ENCODE measurements at regions not wholly inside any gene's neighbourhood (a gene's known extent, or its start where the extent isn't known, plus 50 kb on each side); places are given as distances from the start of the nearest gene placed in this dataset.

GRCh38 chr18:67845035-67845434 lies 328.5 kb upstream of the DSEL start:
- Histone ChIP-seq H3K36me3 (ENCODE audit: control insufficient read depth, insufficient read depth, low read length) (no peaks in the 10 kb centered on the region), H3K4me3 (replicated peaks in 1 of 4; ENCODE audit: control extremely low read depth in 1 of 4, insufficient read depth in 1 of 4, low read depth in 3 of 4, low read length in 4 of 4) (no peak overlapping the region), H3K9ac (ENCODE audit: insufficient read depth, low read length) (no peak overlapping the region), H3K27ac (ENCODE audit: insufficient read depth, low read length) (no peak overlapping the region), H3K27me3 (ENCODE audit: control insufficient read depth, insufficient read depth, low read length) (no peaks in the 10 kb centered on the region), H3K4me1 (ENCODE audit: control insufficient read depth, extremely low read depth, insufficient read depth, low read length) (no peaks in the 10 kb centered on the region), H4K20me1 (ENCODE audit: control insufficient read depth, extremely low read depth, insufficient read depth, low read length) (no peaks in the 10 kb centered on the region), H3K9me3 (ENCODE audit: control insufficient read depth, insufficient read depth, low read depth, low read length) (no peaks in the 10 kb centered on the region), H3K4me2 (ENCODE audit: extremely low read depth, insufficient read depth, low read length) (no peak overlapping the region), H2AFZ (ENCODE audit: low read length) (no peak overlapping the region), H3K79me2 (ENCODE audit: control insufficient read depth, insufficient read depth, low read length) (no peaks in the 10 kb centered on the region)
- DNase-seq (ENCODE audit: low read depth in 2 of 2) = peak in 1 of 2 donors; percentile 32
- no peak for TF ChIP-seq EZH2 (IDR thresholded peaks at IDR 0.05; ENCODE audit: low read length, missing control alignments)
- TF ChIP-seq, protein P1, sequence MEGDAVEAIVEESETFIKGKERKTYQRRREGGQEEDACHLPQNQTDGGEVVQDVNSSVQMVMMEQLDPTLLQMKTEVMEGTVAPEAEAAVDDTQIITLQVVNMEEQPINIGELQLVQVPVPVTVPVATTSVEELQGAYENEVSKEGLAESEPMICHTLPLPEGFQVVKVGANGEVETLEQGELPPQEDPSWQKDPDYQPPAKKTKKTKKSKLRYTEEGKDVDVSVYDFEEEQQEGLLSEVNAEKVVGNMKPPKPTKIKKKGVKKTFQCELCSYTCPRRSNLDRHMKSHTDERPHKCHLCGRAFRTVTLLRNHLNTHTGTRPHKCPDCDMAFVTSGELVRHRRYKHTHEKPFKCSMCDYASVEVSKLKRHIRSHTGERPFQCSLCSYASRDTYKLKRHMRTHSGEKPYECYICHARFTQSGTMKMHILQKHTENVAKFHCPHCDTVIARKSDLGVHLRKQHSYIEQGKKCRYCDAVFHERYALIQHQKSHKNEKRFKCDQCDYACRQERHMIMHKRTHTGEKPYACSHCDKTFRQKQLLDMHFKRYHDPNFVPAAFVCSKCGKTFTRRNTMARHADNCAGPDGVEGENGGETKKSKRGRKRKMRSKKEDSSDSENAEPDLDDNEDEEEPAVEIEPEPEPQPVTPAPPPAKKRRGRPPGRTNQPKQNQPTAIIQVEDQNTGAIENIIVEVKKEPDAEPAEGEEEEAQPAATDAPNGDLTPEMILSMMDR (conservative IDR thresholded peaks at IDR 0.05 in 1 of 2, IDR thresholded peaks at IDR 0.05 in 1 of 2; ENCODE audit: low read depth in 1 of 2, low read length in 2 of 2) = peak in 1 of 2 donors; percentile 1

- no peaks in the 10 kb centered on the region for H4K20me1 ChIP-seq (ENCODE audit: control insufficient read depth, extremely low read depth, insufficient read depth, low read length)
- DNase-seq (ENCODE audit: low read depth in 2 of 2) = no peak
- H3K27me3 ChIP-seq (ENCODE audit: control insufficient read depth, insufficient read depth, low read length) = no peaks in the 10 kb centered on the region
- H3K36me3 ChIP-seq (ENCODE audit: control insufficient read depth, insufficient read depth, low read length) = no peaks in the 10 kb centered on the region
- H3K79me2 ChIP-seq (ENCODE audit: control insufficient read depth, insufficient read depth, low read length) = no peaks in the 10 kb centered on the region
- H3K4me3 ChIP-seq (replicated peaks in 1 of 4; ENCODE audit: control extremely low read depth in 1 of 4, insufficient read depth in 1 of 4, low read depth in 3 of 4, low read length in 4 of 4) = no peak overlapping the region
- no peak overlapping the region for H3K9ac ChIP-seq (ENCODE audit: insufficient read depth, low read length)
- no peak overlapping the region for H3K4me2 ChIP-seq (ENCODE audit: extremely low read depth, insufficient read depth, low read length)
- H3K4me1 ChIP-seq (ENCODE audit: control insufficient read depth, extremely low read depth, insufficient read depth, low read length) = no peaks in the 10 kb centered on the region
- H2AFZ ChIP-seq (ENCODE audit: low read length) = no peak overlapping the region
- TF ChIP-seq, protein P1 (conservative IDR thresholded peaks at IDR 0.05 in 1 of 2, IDR thresholded peaks at IDR 0.05 in 1 of 2; ENCODE audit: low read depth in 1 of 2, low read length in 2 of 2) = no peak
- no peak for TF ChIP-seq EZH2 (IDR thresholded peaks at IDR 0.05; ENCODE audit: low read length, missing control alignments)
- no peak overlapping the region for H3K27ac ChIP-seq (ENCODE audit: insufficient read depth, low read length)
- no peaks in the 10 kb centered on the region for H3K9me3 ChIP-seq (ENCODE audit: control insufficient read depth, insufficient read depth, low read depth, low read length)
Measured at GRCh38 chr18:67840379-67840778, 323.9 kb upstream of the DSEL start.

DNA sequence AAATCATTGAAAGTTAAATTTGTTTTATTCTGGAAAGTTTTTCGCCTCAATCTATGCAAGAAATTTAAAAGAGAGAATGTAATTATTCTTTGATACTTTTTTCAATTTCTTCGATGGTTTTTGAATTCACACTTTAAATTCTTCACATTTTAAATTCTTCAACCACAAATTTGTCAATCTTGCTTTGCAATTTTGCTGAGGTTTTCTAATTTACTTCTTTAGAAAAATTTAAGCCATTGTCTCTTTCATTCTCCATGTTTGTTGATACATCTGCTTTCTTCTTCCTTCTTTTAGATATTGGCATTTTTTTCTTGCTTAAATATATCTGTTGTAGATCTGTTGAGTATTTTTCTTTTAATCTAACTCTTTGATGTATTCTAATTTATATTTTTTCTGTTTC lies 301.9 kb upstream of the DSEL start:
- H3K36me3 ChIP-seq (ENCODE audit: control insufficient read depth, insufficient read depth, low read length) = no peaks in the 10 kb centered on the region
- H3K27ac ChIP-seq (ENCODE audit: insufficient read depth, low read length) = no peak overlapping the region
- H3K9ac ChIP-seq (ENCODE audit: insufficient read depth, low read length) = no peak overlapping the region
- no peak for TF ChIP-seq EZH2 (IDR thresholded peaks at IDR 0.05; ENCODE audit: low read length, missing control alignments)
- TF ChIP-seq, protein P1 (conservative IDR thresholded peaks at IDR 0.05 in 1 of 2, IDR thresholded peaks at IDR 0.05 in 1 of 2; ENCODE audit: low read depth in 1 of 2, low read length in 2 of 2) = no peak
- H3K4me2 ChIP-seq (ENCODE audit: extremely low read depth, insufficient read depth, low read length) = no peak overlapping the region
- H3K4me1 ChIP-seq (ENCODE audit: control insufficient read depth, extremely low read depth, insufficient read depth, low read length) = no peaks in the 10 kb centered on the region
- H4K20me1 ChIP-seq (ENCODE audit: control insufficient read depth, extremely low read depth, insufficient read depth, low read length) = no peaks in the 10 kb centered on the region
- no peaks in the 10 kb centered on the region for H3K9me3 ChIP-seq (ENCODE audit: control insufficient read depth, insufficient read depth, low read depth, low read length)
- H3K27me3 ChIP-seq (ENCODE audit: control insufficient read depth, insufficient read depth, low read length) = no peaks in the 10 kb centered on the region
- H3K79me2 ChIP-seq (ENCODE audit: control insufficient read depth, insufficient read depth, low read length) = no peaks in the 10 kb centered on the region
- no peak overlapping the region for H3K4me3 ChIP-seq (replicated peaks in 1 of 4; ENCODE audit: control extremely low read depth in 1 of 4, insufficient read depth in 1 of 4, low read depth in 3 of 4, low read length in 4 of 4)
- no peak for DNase-seq (ENCODE audit: low read depth in 2 of 2)
- H2AFZ ChIP-seq (ENCODE audit: low read length) = no peak overlapping the region
